NCI-H2107 treated with DMSO at 0.1 percent for 48 hours (cell line): ENCODE measurements at regions not wholly inside any gene's neighbourhood (a gene's known extent, or its start where the extent isn't known, plus 50 kb on each side); places are given as distances from the start of the nearest gene placed in this dataset.
"Not testable (repeated sequence)": the region's sequence is repeated elsewhere in the genome, so short reads cannot be mapped to it uniquely, and the experiment has no call there.

Source experiments
- DNase-seq: peaks from one replicate; lab custom pipeline; 2025; ENCODE audit not compliant: unreplicated experiment; lab: John Stamatoyannopoulos, UW

DNA sequence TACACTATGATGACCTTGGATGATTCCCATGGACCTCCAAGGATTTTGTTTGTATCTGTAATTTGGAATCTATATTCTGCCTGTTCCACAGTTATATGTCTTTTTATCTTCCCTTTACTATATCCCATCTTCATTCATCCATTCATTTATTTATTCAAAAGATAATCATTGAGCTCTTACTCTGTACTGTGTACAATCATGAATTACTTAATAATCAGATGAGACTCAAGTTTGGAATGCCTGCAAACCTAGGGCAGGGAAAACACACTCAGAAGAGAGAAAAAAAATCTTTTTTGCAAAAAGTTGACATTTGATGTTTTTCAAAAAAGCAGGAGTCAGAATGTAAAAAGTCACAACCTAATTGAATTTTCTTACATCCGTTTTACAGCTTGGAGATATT is 170.2 kb upstream of the GNAI1 start:
- DNase-seq: no peak

DNA sequence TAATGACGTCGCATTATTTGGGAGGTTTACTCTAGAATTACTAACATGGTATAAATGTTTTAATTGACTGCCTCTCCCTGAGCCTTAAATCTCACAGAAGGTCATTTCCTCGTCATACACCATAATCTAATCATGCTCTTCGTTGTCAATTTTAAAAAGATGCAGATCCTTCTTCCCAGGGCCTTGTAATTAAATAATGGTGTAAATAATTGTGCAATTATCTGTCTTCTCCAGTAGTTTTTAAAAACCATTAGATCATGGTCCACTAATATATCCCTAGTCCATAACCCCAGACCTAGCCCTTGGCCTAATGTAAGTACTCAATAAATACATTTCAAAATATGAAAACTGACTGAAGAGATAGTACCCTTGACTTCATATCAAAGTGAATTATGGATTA is 181.5 kb upstream of the GNAI1 start:
- no peak for DNase-seq

DNA sequence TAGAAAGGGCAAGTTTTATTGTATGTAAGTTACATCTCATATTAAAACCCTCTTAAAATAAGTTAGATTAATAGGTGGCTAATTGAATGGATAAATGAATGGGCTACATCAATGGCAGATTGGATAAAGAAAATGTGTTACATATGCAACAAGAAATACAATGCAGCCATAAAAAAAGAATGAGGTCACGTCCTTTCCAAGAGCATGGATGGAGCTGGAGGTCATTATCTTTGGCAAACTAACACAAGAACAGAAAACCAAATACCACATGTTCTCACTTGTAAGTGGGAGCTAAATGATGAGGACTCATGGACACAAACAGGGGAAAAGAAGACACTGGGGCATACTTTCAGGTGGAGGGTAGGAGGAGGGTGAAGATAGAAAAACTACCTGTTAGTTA is 182.2 kb upstream of the GNAI1 start:
- DNase-seq: no peak

DNA sequence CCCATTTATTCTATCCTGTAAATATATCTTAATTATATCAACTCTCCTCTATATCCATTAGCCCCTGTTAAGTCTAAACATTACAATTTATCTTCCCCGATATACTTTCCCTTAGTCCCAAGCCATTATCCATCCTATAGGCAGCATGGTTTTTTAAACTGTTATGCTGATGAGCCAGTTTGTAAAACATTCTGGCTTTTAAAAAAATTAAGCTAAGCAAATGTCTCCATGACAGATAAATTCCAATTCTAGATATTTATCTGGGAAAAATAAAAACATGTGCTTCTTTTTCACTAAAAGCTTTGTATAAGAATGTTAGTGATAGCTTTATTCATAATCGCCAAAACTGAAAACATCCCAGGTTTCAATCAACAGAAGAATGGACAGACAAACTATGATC is 183.2 kb upstream of the GNAI1 start:
- DNase-seq: no peak

DNA sequence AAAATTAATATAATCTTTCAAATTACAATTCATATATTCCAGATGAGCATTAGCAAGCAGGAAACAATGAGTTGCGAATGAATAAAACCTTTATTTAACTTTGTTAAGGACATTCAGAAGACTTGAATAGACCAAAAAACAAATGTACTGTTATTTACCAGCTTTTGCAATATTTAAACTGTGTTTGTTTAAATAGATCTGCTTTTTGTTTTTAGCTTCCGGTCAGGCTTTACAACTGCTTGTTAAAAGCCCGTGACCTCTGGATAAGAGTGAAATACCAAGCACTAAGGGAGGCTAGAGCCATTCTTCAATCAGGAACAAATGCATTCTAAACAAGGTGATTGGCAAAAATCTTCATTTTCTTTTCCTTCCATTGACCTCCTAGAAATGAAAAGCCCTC is 184.9 kb upstream of the GNAI1 start:
- no peak for DNase-seq

DNA sequence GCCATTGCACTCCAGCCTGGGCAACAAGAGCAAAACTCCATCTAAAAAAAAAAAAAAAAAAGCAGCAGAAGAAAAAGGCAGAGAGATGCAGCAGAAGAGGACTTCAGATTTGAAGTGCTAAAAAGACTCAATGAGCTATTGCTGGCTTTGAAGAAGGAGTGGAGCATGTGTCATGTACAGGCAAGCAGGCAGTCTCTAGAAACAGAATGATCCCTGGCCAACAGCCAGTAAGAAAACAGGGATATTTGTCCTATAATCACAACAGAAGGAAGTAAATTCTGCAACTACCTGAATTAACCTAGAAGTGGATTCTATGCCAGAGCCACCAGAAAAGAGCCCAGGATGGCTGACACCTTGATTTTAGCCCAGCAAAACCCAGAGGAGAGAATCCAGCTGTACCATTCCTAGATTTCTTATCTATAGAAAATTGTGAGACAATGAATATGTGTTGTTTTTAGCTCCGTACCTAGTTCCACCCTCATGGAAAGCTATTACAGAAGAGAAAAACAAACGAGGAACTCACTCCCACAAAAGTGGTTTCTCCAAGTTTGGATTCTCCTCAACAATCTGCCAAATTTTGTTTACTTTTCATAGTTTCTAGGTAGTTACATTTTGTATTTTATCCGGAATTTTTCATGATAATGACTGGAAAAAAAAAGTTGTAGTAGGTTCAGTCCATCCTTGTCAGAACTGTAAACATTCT is 198.2 kb upstream of the GNAI1 start:
- DNase-seq: no peak

DNA sequence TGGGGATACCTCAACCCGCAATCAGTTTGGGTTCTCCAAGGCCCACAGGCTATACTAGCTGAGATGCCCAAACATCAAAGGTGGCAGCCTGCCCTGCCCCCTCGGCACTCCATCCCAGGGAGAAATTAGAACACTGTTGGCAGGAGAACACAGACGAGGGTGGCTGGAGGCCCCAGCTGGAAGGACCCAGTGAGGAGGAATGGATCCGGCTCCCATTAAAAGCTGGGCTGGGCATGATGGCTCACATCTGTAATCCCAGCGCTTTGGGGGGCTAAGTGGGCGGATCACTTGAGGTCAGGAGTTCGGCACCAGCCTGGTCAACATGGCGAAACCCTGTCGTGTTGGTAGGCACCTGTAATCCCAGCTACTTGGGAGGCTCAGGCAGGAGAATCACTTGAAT is 199.9 kb upstream of the GNAI1 start:
- no peak for DNase-seq

DNA sequence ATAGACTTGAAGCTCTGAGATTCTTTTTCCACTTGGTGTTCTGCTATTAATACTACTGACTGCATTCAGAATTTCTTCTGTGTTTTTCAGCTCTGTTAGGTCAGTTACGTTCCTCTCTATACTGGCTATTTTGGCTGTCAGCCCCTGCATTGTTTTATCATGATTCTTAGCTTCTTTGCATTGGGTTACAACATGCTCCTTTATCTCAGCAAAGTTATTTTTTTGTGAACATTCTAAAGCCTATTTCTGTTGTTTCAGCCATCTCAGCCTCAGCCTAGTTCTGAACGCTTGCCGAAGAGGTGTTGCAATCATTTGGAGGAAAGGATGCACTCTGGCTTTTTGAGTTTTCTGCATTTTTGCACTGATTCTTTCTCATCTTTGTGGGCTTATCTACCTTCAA is 201.5 kb upstream of the GNAI1 start:
- no peak for DNase-seq

DNA sequence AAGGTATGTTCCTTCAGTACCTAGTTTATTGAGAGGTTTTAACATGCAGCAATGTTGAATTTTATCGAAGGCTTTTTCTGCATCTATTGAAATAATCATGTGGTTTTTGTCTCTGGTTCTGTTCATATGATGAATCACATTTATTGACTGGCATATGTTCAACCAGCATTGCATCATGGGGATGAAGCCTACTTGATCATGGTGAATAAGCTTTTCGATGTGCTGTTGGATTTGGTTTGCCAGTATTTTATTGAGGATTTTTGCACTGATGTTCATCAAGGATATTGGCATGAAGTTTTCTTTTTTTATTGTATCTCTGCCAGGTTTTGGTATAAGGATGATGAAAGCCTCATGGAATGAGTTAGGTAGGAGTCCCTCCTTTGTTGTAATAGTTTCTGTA is 204.0 kb upstream of the GNAI1 start:
- no peak for DNase-seq

DNA sequence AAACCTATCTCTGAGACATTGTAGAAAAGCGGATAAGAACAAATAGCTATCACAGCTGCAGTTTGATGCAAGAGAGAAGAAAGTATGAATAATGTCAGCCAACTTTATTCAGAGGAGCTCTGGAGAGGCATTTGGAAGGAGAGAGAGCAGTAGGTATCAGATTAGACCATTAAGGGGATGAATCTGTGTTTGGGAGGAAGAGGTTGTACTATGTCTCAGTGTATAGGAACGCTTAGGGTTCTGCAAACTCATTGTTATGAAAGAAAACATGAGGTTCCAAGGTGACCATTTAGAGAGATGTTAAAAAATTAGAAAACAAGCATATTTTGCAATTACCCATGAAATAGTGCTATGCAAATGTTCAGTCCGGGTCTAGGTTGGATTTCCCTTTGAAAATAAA is 207.5 kb upstream of the GNAI1 start:
- DNase-seq: no peak

DNA sequence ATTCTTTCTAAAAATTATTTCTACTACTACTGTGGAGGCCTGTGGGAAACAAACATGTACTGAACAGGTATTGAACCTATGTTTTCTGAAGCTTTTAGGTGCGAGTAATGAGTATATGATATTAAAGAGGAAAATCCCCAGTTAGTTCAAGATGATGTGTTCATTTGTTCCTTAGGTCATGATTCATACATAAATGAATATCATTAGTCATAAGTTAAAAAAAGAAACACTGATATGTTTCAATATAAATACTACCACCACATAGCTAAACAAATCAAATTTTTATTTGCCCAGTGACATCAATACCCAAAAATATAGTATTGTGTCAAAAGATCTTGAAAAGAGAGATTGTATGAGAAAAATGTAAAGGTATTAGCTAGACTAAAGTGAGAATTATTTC is 210.7 kb upstream of the GNAI1 start:
- DNase-seq: no peak

DNA sequence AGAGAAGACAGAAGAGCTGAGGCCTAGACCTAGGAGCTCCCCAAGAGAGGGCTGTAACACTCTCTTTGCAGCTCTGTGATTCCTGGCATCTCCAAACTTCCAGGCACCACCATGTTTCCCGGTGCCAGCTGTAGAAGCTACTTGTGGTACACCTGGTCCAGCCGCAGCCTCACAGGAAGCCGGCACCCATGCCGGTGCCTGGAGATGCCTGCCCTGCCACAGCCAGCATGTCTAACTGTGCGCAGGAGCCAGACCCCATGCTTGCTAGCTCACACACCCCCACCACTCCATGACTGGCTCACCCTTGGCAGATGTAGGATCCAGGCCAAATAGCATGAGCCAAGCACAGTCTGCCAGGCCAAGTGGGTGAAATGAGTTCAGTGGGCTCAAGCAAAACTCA is 211.7 kb upstream of the GNAI1 start:
- no peak for DNase-seq

DNA sequence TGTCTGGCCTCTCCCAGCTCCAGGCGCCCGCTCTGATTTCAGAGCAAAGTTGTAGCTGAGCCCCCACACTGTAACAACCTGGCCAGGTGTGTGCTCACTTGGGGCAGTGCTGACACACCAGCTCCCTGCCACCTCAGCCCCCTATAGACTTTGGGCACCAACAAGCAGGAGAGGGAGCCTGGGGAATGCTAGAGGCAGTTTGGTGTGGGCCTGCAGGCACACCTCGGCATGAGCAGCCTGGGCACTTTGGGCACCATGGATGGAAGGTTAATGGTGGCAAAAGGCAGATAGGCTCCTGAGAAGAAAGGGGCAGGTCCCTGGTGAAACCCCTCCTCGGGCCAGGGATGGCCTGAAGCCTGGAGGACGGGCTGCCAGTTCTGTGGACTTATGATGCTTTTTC is 212.7 kb upstream of the GNAI1 start:
- DNase-seq: no peak

DNA sequence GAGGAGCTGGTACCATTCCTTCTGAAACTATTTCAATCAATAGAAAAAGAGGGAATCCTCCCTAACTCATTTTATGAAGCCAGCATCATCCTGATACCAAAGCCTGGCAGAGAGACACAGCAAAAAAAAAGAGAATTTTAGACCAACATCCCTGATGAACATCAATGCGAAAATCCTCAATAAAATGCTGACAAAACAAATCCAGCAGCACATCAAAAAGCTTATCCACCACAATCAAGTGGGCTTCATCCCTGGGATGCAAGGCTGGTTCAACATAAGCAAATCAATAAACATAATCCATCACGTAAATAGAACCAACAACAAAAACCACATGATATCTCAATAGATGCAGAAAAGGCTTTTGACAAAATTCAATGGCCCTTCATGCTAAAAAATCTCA is 216.0 kb upstream of the GNAI1 start:
- DNase-seq: not testable (repeated sequence)

DNA sequence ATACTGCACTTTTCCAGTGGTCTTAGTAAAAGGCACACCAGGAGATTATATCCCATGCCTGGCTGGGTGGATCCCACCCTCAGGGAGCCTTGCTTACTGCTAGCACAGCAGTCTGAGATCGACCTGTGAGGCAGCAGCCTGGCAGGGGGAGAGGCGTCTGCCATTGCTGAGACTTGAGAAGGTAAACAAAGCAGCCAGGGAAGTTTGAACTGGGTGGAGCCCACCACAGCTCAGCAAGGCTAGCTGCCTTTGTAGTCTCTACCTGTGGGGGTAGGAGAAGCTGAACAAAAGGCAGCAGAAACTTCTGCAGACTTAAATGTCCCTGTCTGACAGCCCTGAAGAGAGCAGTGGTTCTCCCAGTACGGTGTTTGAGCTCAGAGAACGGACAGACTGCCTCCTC is 219.3 kb upstream of the GNAI1 start:
- not testable (repeated sequence) for DNase-seq

DNA sequence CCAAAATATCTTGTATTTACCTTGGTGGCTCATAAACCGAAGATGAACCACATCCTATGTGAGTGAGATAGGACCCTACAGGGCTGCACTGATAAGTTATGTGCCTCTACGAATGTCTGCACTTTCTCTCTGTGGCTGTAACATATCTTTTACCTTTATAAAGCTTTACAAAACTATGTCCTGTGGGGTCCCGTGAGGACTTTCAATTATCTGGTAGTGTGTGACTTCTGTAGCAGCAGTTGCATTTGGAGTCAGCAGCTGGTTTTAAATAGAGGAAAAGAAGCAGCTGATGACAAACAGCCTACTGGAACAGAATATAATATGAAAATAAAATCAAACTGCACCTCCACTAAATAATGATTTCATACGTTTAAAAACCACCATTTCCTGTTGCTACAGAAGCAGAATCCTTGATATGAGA is 222.4 kb upstream of the GNAI1 start:
- no peak for DNase-seq

DNA sequence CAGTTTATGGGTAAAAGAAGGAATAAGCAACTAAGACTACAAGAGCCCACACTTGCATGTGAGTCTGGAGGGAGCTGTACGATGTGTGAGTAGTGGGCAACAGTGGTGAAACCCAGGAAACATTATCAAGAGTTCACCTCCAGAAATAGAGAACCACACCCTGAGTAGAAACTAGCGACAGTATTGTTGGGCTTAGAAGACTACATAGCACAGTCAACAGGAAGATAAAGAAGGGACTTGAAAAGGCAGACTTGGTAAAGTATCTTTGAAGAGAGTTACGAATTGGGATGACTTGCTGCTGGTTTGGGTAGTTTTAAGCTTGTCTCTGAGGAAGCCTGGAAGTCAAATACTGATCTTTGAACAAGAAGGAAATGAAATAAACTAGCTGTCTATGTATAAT is 223.2 kb upstream of the GNAI1 start:
- DNase-seq: no peak

DNA sequence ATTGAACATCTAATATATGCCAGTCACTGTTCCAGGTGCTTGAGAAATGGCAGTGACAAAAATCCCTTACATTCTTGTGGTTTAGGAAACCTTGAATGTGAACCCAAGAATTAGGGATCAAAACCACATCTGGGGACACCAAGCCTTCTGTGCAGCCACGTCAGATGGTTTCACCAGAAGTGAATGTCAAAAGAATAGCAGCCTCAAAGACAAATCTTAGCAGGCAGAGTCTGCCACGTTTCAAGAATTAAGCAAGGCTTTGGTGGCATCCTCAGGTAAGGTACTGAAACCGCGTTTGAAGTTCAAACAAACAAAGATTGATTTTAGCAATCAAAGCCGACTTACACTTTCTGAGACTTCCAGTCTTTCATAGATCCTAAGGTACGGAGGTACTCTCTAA is 225.5 kb upstream of the GNAI1 start:
- no peak for DNase-seq

DNA sequence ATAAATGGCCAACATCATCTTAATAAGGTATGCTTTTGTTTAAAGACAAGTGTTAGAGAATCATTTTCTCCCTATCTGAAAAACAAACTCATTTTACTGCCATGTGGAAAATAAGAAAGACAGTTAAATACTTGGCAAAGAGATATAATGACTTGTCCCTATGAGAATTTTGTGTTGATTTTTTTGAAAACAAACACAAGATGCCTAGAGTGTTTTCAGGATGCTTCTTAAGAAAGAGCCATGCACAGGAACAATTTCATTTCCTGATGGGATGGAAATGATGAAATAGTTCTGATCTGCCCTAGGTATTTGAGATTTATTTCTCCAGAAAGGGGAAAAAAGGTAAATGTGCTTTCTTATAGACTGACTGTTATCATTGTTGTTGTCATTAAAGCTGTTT is 237.5 kb upstream of the GNAI1 start:
- no peak for DNase-seq

DNA sequence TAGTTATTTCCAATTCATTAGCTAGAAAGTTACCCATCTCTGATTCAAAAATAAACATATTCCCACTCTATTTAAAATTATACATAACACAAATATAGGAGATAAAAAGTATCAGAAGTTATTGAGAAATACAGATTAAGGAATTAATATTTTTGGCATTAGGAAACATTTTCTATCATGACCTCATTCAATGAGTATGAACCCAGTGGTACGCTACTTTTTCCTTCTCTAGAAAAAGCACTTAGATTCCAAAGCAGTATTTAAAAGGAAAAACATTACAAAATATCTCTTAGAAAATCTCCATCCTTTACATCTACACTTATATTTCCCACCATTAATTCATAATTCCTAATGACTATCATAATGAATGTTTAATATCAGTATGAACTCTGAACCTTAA is 240.6 kb upstream of the GNAI1 start:
- no peak for DNase-seq

DNA sequence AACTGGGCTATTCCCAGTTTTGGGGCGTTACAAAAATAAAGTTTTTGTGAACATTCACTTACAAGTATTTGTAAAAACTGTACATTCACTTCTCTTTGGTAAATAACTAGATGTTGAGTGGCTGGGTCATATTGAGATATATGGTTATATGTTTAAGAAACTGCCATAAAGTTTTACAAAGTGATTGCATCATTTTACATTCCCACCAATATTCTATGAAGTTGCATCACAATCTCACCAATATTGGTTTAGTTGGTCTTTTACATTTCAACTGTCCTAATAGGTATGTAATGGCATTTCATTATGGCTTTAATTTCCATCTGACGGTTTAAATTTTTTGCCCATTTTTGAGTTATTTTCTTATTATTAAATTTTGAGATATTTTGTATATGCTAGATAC is 251.7 kb upstream of the GNAI1 start:
- no peak for DNase-seq

DNA sequence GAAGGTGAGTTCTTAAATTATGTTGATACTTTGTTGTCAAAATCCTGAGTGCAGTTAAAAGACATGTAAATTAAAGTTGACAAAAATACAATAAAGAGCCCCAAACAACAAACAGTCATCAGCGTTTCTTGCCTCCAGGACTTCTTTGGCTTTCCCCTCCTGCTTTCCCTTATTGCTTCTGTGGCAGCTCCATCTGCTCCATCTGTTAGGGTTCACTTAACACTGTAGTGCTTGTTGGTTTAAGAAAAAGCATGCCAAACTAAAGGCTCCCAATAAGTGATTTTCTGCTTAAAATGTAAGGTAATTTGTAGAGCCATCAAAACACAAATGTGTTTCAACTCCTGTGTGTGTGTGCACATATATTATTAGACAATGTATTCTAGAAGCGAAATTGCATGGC is 254.3 kb upstream of the GNAI1 start:
- peak; percentile 39 for DNase-seq

DNA sequence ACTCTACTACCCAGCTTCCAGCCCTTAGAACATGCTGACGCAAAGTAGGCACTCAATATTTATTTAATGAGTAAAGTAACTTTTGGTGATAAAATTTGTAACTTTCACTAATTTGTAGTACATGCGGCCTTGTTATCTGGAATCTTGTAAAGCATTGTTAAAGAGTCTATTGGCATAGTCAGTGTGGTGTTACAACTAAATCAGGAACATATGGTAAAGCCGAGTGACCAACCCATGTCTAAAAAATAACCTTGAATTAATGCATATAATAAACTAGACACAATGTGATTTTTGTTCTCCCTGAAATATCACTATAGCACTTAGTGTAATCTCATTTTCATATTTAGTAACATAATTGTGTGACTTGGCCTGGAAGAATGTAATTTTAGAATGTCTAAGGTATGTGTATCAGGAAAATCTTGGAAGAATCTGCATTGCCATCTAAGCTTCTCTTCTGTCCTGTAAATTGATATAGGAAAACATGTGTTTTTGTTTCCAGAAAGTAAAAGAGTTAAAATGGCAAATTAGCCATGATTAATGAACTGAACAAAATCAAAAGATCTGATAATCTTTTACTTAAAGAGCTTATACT is 256.7 kb upstream of the GNAI1 start:
- no peak for DNase-seq
